ENCODE measurements at regions not wholly inside any gene's neighbourhood (a gene's known extent, or its start where the extent isn't known, plus 50 kb on each side); places are given as distances from the start of the nearest gene placed in this dataset.

- no peak overlapping the region for H2AFZ ChIP-seq (ENCODE audit: low read length)
- H3K4me2 ChIP-seq (ENCODE audit: insufficient read depth in 1 of 2, low read depth in 2 of 2, low read length in 2 of 2) = no peak overlapping the region
- H3K27me3 ChIP-seq (replicated peaks in 1 of 4; ENCODE audit: control insufficient read depth in 3 of 4, extremely low read depth in 1 of 4, insufficient read depth in 3 of 4, low read length in 3 of 4) = peaks cover 0 to 1% (median 0%) of the 10 kb centered on the region in 4 experiments; a peak in 1 of 7 replicates
- no peak overlapping the region for H2AK5ac ChIP-seq (ENCODE audit: low read depth, low read length)
- no peak overlapping the region for H4K91ac ChIP-seq (replicated peaks; ENCODE audit: insufficient read length, low read length)
- H2BK20ac ChIP-seq (ENCODE audit: low read length) = no peak overlapping the region
- FAIRE-seq (no peak), DNase-seq (ENCODE audit: low read depth in 1 of 2, low spot score in 2 of 2) (no peak)
- no peak overlapping the region for H2BK120ac ChIP-seq (replicated peaks; ENCODE audit: low read depth, low read length)
- H4K8ac ChIP-seq (ENCODE audit: extremely low read depth, insufficient read depth, low read length) = no peak overlapping the region
- POLR2A ChIA-PET (ENCODE audit: partially characterized antibody) = no interaction called here
- no peaks in the 10 kb centered on the region for H3K4me1 ChIP-seq (replicated peaks in 1 of 4; ENCODE audit: control insufficient read depth in 3 of 4, insufficient read depth in 4 of 4, low read length in 3 of 4)
- H4K20me1 ChIP-seq (replicated peaks in 1 of 2; ENCODE audit: control insufficient read depth in 1 of 2, insufficient read depth in 2 of 2, low read length in 2 of 2) = no peaks in the 10 kb centered on the region
- H4K5ac ChIP-seq (ENCODE audit: insufficient read length, low read depth, low read length) = no peak overlapping the region
- CTCF ChIA-PET (ENCODE audit: partially characterized antibody) = interaction anchor here (0.9 kb wide), 1 partner anchor 18 kb away, joined by 4 read pairs; no protein-coding TSS in a partner anchor
- H3K4ac ChIP-seq (replicated peaks; ENCODE audit: insufficient read length, low read depth, low read length) = no peak overlapping the region
- H3K27ac ChIP-seq (ENCODE audit: low read depth, low read length) = no peak overlapping the region
- no peak overlapping the region for H3K4me3 ChIP-seq (ENCODE audit: extremely low read depth in 1 of 4, insufficient read depth in 2 of 4, low read depth in 3 of 4, low read length in 4 of 4)
- no peak overlapping the region for H2BK12ac ChIP-seq (ENCODE audit: low read depth, low read length)
- H3K56ac ChIP-seq (replicated peaks; ENCODE audit: insufficient read length, low read depth, low read length) = no peak overlapping the region
- H3K14ac ChIP-seq (ENCODE audit: insufficient read length) = no peak overlapping the region
- H3K9me3 ChIP-seq (ENCODE audit: insufficient read depth in 2 of 2, low read depth in 1 of 2, low read length in 1 of 2) = no peaks in the 10 kb centered on the region
- H3K79me1 ChIP-seq (ENCODE audit: low read depth, low read length) = no peaks in the 10 kb centered on the region
- no peak overlapping the region for H2BK5ac ChIP-seq (ENCODE audit: low read depth, low read length)
- H3K23me2 ChIP-seq (ENCODE audit: low read depth, low read length) = no peaks in the 10 kb centered on the region
- H3K9ac ChIP-seq (replicated peaks in 1 of 4; ENCODE audit: extremely low read depth in 1 of 4, low read depth in 3 of 4, low read length in 3 of 4) = no peak overlapping the region
- no peak overlapping the region for H3K18ac ChIP-seq (ENCODE audit: extremely low read depth, low read length)
- no peaks in the 10 kb centered on the region for H3K79me2 ChIP-seq (ENCODE audit: control insufficient read depth in 1 of 2, insufficient read depth in 2 of 2, low read length in 2 of 2)
- H3K36me3 ChIP-seq (ENCODE audit: control insufficient read depth in 2 of 4, insufficient read depth in 4 of 4, low read length in 3 of 4) = no peaks in the 10 kb centered on the region
- TF ChIP-seq POLR2A (IDR thresholded peaks at IDR 0.05; ENCODE audit: control extremely low read depth in 1 of 2, low read depth in 2 of 2, low read length in 2 of 2) = no peak
- TF ChIP-seq NRF1 (IDR thresholded peaks at IDR 0.05; ENCODE audit: low read depth, low read length) = no peak
- no peak for TF ChIP-seq FOSL1 (IDR thresholded peaks at IDR 0.05; ENCODE audit: insufficient read depth, low read depth, low read length)
- TF ChIP-seq SAP30 (IDR thresholded peaks at IDR 0.05; ENCODE audit: insufficient read depth, insufficient replicate concordance, low read length) = no peak
- TF ChIP-seq SP4 (IDR thresholded peaks at IDR 0.05; ENCODE audit: low read length) = no peak
- TF ChIP-seq USF2 (IDR thresholded peaks at IDR 0.05; ENCODE audit: low read length) = no peak
- no peak for TF ChIP-seq ASH2L (IDR thresholded peaks at IDR 0.05; ENCODE audit: low read length)
- TF ChIP-seq, protein P1, sequence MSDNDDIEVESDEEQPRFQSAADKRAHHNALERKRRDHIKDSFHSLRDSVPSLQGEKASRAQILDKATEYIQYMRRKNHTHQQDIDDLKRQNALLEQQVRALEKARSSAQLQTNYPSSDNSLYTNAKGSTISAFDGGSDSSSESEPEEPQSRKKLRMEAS (IDR thresholded peaks at IDR 0.05) = no peak
- H2BK15ac ChIP-seq (ENCODE audit: low read length) = no peak overlapping the region
- H3K23ac ChIP-seq (ENCODE audit: insufficient read length) = no peak overlapping the region
These were observed 291.6 kb upstream of the ARSJ start for GRCh38 chr4:114271031-114271430.

Measured in H1 (cell line).